ENCODE measurements at regions not wholly inside any gene's neighbourhood (a gene's known extent, or its start where the extent isn't known, plus 50 kb on each side); places are given as distances from the start of the nearest gene placed in this dataset.
"Not testable (repeated sequence)": the region's sequence is repeated elsewhere in the genome, so short reads cannot be mapped to it uniquely, and the experiment has no call there.

GRCh38 chr9:85487872-85488271 is 253.9 kb downstream of the AGTPBP1 start:
- no peak for FAIRE-seq
- DNase-seq (ENCODE audit: low spot score in 2 of 2), result no peak

DNA sequence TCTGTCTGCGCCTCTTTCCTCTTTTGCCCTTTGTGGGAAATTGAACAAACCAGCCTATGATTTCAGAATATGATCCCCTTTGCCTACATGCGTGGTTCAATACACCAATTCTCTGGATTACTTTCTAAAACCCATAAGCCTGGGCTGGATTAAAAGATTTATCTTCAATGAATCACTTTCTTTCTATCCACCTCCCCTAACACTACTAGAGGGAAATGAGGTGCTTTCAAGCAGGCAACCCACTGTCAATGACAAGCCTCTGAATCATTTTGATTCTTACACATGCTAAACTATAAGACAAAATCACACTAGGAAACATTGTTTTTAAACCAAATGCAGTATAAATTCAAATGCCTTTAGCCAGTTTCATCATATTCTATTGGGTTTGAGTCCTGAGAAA is 257.5 kb downstream of the AGTPBP1 start:
- no peak for FAIRE-seq
- DNase-seq (ENCODE audit: low spot score in 2 of 2), result no peak

DNA sequence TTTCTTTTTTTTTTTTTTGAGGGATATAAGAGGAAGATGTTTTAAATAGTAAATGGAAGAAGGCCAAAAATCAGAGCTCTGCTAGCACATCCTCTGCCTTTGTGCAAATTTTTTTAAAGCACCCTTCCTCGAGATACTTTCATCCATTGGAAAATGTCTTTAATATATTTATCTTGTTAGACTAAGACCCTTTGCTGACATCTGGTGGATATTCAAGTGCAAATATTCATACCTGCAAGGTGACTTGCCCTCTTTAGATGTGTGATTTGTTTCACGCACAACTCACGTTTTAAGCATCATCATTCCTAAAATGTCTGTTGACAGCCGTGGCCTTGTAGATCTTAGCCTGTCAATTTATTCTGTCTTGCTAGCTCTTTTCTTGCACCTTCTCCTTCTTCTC is 258.5 kb downstream of the AGTPBP1 start:
- FAIRE-seq (no peak), DNase-seq (ENCODE audit: low spot score in 2 of 2) (peak in 1 of 2 donors; percentile 16)

- DNase-seq (ENCODE audit: low spot score in 2 of 2) (no peak), FAIRE-seq (no peak)
Measured at GRCh38 chr9:85479305-85479704, 262.4 kb downstream of the AGTPBP1 start.

GRCh38 chr9:85478847-85479246 is 262.9 kb downstream of the AGTPBP1 start:
- no peak for DNase-seq (ENCODE audit: low spot score in 2 of 2)
- FAIRE-seq, result no peak

DNA sequence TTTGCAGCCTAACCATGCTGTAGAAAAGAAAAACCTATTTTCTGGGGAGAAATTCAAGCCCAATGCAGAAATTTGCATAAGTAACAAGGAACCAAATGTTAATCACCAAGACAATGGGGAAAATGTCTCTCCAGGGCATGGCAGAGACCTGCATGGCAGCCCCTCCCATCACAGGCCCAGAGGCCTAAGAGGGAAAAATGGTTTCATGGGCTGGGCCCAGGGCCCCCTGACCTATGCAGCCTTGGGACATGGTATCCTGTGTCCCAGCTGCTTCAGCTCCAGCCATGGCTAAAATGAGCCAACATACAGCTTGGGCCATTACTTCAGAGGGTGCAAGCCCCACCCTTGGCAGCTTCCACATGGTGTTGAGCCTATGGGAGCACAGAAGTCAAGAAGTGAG is 266.9 kb downstream of the AGTPBP1 start:
- not testable (repeated sequence) for DNase-seq (ENCODE audit: low spot score in 2 of 2); FAIRE-seq

GRCh38 chr9:85471791-85472190 is 270.0 kb downstream of the AGTPBP1 start:
- no peak for DNase-seq (ENCODE audit: low spot score in 2 of 2)
- FAIRE-seq, result no peak

DNA sequence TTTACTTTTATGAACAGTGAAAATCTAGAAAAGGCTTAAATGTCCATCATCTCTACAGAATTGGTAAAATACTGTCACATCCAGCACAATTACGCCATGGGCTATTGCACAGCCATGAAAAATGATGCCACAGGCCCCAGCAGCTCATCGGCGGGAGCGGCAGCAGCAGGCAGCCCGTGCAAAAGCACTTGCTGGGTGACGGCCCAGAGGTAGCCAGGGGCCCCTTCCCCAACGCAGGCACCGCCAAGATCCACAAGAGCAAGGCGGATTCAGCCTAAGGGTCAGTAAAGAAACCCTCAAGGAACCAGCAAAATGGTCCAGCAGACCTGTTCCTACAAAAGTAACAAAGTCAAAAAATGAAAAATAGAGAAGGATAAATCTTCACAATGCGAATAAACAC is 272.7 kb downstream of the AGTPBP1 start:
- DNase-seq (ENCODE audit: low spot score in 2 of 2), result no peak
- no peak for FAIRE-seq

GRCh38 chr9:85466834-85467233 is 274.9 kb downstream of the AGTPBP1 start:
- DNase-seq (ENCODE audit: low spot score in 2 of 2) (no peak), FAIRE-seq (no peak)

- not testable (repeated sequence) for DNase-seq (ENCODE audit: low spot score in 2 of 2); FAIRE-seq
Measured at GRCh38 chr9:85458114-85458864, 283.5 kb downstream of the AGTPBP1 start.

- no peak for FAIRE-seq
- no peak for DNase-seq (ENCODE audit: low spot score in 2 of 2)
Measured at GRCh38 chr9:85453850-85454249, 287.9 kb downstream of the AGTPBP1 start.

DNA sequence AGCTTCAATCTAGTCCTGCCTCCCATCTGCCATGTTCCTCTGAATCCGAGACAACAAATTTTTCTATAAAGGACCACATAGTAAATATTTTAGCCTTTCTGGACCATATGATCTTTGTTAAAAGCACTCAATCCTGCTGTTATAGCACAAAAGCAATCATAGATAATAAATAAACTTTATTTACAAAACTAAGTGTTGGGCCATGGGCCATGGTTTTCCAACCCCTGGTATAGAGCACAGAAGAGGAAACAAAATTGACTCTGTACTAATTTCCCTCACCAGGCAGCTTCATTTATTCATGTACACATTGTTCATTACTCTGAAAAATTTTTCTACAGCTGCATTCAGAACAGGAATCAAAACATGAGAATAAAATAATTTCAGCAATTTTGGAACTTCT is 288.9 kb downstream of the AGTPBP1 start:
- no peak for FAIRE-seq
- DNase-seq (ENCODE audit: low spot score in 2 of 2), result no peak

DNA sequence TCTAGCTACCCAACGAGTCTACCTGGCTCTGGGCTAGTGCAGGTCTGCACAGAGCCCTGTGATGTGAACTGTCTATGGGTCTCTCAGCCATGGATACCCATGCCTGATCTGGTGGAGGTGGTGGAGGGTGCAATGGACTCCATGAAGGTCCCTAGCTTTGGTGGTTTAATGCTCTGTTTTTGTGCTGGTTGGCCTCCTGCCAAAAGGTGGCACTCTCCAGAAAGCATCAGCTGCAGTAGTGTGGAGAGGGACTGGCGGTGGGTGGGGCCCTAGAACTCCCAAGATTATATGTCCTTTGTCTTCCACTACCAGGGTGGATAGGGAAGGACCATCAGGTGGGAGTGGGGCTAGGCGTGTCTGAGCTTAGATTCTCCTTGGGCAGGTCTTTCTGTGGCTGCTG is 290.1 kb downstream of the AGTPBP1 start:
- FAIRE-seq (no peak), DNase-seq (ENCODE audit: low spot score in 2 of 2) (no peak)

- DNase-seq (ENCODE audit: low spot score in 2 of 2), result no peak
- no peak for FAIRE-seq
Measured at GRCh38 chr9:85445887-85446286, 295.9 kb downstream of the AGTPBP1 start.

DNA sequence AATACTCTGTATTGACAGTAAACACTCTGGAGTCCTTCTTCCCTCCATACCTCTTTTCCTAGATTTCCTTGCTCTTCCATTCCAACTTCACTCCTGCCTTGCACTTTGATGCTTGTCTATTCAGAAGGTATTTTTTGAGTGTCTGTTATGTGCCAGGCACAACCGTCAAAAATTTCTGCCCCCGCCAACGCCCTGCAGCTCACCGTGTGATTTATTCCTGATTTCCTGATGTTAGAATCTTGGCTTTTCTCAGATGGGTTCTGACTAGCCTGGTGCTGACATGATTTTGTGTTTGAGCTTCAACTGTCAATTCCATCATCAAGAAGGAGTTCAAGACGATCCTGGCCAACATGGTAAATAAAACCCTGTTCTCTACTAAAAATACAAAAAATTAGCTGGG is 297.5 kb downstream of the AGTPBP1 start:
- DNase-seq (ENCODE audit: low spot score in 2 of 2) (no peak), FAIRE-seq (no peak)

DNA sequence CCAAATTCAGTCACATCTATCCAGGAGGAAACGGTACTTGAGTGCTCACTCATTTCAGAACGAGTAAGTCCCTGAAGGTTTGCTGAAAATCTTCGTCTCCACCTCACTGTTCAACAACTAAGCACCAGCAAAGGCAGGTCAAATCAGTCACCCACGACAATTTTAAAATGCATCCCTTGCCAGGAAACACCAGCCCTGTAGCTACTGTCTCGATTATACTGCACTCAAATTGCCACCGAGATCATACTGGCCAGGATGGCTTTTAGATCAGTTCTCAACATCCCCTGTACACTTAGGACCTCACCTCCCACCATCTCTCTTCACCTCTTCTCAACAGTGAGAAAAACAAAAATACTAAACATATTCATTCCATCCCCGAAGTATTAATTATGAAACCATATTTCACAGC is 298.6 kb downstream of the AGTPBP1 start:
- FAIRE-seq, result no peak
- no peak for DNase-seq (ENCODE audit: low spot score in 2 of 2)

DNA sequence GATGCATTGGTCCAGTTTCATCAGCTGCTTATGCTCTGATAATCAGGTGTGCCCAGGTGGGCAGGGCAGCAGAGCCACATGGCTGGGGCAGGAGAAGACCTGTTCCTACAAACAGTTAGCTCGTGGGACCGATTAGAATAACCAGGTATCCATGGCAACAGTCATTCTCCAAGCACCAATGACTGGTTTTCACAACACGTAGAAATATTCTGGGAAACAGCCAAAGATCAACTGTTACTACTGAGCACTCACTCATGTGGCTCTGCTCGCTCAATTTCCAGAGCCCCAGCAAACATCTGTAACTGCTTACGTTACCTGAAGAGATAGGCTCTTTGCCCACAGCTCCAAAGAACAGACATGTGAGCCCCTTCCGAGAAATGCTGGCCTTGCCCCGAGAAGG is 302.0 kb downstream of the AGTPBP1 start:
- FAIRE-seq (no peak), DNase-seq (ENCODE audit: low spot score in 2 of 2) (no peak)

DNA sequence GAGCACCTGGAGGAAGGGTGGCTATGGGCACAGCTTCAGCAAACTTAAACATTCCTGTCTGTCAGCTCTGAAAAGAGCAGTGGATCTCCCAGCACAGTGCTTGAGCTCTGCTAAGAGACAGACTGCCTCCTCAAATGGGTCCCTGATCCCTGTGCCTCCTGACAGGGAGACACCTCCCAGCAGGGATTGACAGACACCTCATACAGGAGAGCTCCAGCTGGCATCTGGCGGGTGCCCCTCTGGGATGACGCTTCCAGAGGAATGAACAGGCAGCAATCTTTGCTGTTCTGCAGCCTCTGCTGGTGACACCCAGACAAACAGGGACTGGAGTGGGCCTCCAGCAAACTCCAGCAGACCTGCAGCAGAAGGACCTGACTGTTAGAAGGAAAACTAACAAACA is 307.8 kb downstream of the AGTPBP1 start:
- DNase-seq (ENCODE audit: low spot score in 2 of 2); FAIRE-seq: not testable (repeated sequence)

GRCh38 chr9:85433551-85433950 is 308.2 kb downstream of the AGTPBP1 start:
- not testable (repeated sequence) for DNase-seq (ENCODE audit: low spot score in 2 of 2); FAIRE-seq

DNA sequence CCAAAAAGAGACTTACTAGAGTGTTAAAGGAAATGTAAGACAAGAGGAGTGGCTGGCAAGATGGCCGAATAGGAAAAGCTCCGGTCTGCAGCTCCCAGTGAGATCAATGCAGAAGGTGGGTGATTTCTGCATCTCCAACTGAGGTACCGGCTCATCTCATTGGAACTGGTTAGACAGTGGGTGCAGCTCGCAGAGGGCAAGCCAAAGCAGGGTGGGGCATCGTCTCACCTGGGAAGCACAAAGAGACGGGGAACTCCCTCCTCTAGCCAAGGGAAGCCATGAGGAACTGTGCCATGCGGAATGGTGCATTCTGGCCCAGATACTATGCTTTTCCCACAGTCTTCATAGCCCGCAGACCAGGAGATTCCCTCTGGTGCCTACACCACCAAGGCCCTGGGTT is 308.7 kb downstream of the AGTPBP1 start:
- FAIRE-seq (no peak), DNase-seq (ENCODE audit: low spot score in 2 of 2) (no peak)

GRCh38 chr9:85432599-85432998 is 309.2 kb downstream of the AGTPBP1 start:
- FAIRE-seq (no peak), DNase-seq (ENCODE audit: low spot score in 2 of 2) (no peak)

DNA sequence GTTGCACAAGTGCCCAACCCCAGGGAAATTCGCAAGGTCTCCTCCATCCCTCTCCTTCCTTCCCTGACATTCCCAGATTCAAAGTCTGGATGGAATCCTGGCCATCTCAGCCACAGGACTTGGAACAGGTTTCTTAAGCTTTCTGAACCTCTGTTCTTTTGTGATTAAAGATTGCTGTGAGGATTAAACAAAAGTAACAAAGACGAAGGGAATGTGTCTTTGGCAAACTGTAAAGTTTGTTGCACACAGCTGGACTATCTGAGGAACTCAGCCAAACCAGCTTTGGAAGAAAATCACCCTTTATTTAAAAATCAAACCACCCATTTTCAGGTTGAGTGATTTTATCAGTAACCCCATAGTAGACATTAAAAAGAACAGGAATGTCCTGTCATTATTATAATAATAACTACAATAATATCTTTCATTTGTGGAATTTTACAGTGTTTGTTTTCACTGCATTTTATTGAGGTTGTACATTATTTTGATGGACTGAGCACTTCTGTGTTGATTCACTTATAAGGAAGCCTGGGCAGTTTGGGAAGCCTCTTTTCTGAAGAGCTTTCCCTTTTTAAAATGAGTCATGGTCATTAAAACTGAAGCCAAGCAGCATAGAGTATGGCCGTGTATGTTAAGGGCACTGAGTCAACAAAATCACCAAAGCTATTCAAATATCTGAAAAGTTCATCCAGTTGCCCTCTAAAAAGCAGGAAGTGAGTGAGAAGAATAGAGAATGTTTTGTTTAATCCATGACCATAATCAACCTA is 310.2 kb downstream of the AGTPBP1 start:
- DNase-seq (ENCODE audit: low spot score in 2 of 2), result no peak
- FAIRE-seq, result no peak
